Activated CD8-positive, alpha-beta memory T cell treated with anti-CD3 and anti-CD28 coated beads, Interleukin-2, amount 50 U/mL, for 1 hour (primary cell): ENCODE measurements at regions not wholly inside any gene's neighbourhood (a gene's known extent, or its start where the extent isn't known, plus 50 kb on each side); places are given as distances from the start of the nearest gene placed in this dataset.

Source experiments
- DNase-seq: peaks from one replicate; pipeline ENCODE4 v3.0.0-alpha.2; 2020; ENCODE audit errors: extremely low read depth

DNA sequence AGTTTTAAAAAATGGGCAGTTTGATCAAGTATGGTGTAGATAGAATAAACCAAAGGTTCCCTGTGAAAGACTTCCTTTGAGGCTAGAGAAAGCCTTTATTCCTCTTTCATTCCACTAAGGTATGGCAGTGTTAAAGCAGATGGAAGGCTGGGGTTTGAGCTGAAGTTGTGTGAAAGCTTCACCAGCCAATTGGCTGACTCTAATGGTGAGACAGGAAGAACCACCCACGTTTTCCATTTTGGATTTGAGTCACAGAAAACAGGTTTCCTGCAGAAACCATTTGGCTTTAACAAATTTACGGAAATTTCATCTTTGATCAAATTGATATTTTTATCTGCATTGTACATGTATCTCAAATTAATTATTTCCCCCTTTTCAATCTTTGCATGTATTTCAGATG is 455.0 kb downstream of the PCNX1 start:
- no peak for DNase-seq

DNA sequence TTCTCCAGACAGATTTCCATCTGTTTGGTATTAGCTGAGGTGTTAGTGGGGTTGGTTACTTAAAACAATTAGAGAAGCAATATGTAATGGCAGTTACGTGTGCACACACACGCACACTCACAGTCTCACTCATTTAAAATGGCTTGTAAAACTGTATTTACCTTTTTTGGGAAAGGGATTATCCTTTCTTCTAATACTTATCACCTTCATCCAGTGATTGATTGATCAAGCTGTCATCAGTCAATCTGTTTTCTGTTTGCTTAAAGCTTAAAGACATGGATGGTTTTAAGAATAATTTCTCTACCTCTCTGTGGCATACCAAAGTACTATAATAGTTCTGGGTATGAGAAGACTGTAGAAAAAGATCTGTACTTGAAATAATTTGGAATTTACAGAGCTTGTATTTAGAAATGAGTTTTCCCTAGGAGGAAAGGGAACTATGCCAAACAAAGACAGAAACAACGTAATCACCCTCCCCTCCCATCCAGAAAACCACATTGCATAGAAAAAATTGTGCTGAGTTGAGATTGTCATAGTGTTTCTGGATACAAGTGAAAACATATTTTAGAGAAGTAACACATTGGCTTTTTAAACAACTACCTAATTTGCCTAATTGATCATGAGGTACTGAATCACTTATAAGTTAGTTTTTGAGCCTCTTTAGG is 455.8 kb downstream of the PCNX1 start:
- DNase-seq: no peak

- DNase-seq: no peak
Observed at GRCh38 chr14:71363946-71364925, 457.0 kb downstream of the PCNX1 start.

- no peak for DNase-seq
Observed at GRCh38 chr14:71365361-71365760, 458.1 kb downstream of the PCNX1 start.

DNA sequence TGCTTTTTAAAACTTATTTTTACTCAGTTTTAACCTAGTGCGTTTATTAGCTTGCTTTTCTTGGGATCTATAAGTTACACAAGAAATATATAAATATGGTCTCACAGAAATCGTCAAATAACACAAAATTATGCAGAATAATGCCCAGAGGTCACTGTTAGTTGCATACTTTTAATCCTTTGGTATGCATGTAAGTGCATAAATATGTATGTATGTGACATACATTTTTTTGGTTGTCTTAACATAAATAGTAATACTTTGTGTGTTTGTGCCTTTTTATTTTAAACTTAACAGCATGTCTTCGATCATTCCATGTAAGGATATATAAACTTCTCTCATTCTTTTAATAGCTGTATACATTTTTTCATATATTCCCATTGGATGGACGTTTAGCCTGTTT is 459.6 kb downstream of the PCNX1 start:
- DNase-seq: no peak

- DNase-seq: no peak
Observed at GRCh38 chr14:71371711-71372396, 464.6 kb downstream of the PCNX1 start.

GRCh38 chr14:71372411-71372838 is 465.2 kb downstream of the PCNX1 start:
- DNase-seq: no peak

DNA sequence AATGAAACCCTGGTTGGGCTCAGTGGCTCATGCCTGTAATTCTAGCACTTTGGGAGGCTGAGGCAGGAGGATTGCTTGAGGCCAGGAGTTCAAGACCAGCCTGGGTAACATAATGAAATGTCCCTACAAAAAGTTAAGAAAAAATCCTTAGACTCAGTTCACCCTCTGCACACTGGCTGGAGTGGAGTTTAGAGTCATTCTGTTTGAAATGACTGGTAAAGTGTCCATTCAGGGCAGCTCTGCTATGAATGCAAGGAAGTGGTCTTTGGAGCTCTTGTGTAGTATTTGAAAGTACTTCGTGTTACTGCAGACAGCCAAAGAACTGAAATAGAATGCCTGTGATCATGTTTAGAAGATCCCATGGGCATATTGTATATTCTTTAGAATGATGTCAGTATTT is 466.5 kb downstream of the PCNX1 start:
- no peak for DNase-seq

GRCh38 chr14:71374989-71375388 is 467.7 kb downstream of the PCNX1 start:
- DNase-seq: no peak

GRCh38 chr14:71377099-71377498 is 469.8 kb downstream of the PCNX1 start:
- DNase-seq: no peak

- no peak for DNase-seq
Observed at GRCh38 chr14:71380271-71380670, 473.0 kb downstream of the PCNX1 start.

GRCh38 chr14:71381814-71382213 is 474.6 kb downstream of the PCNX1 start:
- DNase-seq: no peak

DNA sequence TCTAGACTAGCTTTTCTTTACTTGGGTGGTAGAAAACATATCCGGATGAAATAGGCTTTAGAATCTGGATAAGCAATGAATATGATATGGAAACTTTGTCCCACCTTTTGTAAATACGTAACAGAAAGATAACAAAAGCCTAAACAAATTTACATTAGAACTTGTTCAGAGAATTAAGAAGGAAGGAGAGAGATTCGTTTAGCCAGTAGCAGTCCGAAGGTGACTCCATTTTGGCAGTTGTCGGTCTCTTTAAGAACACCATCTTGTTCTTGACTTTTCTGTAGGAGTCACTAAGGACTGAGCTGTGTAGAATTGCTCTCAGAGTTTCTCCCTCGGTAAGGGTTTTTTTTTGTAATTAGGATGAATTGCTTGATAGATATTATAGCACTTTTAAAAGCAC is 475.1 kb downstream of the PCNX1 start:
- no peak for DNase-seq

DNA sequence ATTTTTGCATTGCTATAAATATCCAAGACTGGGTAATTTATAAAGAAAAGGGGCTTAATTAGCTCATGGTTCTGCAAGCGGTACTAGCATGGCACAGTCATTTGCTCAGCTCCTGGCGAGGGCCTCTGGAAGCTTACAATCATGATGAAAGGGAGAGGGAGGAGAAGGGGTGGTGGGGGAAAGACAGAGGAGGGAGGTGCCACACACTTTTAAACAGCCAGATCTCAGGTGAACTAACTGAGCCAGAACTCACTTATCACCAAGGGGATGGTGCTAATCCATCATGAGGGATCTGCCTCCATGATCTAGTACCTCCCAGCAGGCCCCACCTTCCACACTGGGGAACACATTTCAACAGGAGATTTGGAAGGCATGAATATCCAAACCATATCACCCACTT is 476.3 kb downstream of the PCNX1 start:
- no peak for DNase-seq

DNA sequence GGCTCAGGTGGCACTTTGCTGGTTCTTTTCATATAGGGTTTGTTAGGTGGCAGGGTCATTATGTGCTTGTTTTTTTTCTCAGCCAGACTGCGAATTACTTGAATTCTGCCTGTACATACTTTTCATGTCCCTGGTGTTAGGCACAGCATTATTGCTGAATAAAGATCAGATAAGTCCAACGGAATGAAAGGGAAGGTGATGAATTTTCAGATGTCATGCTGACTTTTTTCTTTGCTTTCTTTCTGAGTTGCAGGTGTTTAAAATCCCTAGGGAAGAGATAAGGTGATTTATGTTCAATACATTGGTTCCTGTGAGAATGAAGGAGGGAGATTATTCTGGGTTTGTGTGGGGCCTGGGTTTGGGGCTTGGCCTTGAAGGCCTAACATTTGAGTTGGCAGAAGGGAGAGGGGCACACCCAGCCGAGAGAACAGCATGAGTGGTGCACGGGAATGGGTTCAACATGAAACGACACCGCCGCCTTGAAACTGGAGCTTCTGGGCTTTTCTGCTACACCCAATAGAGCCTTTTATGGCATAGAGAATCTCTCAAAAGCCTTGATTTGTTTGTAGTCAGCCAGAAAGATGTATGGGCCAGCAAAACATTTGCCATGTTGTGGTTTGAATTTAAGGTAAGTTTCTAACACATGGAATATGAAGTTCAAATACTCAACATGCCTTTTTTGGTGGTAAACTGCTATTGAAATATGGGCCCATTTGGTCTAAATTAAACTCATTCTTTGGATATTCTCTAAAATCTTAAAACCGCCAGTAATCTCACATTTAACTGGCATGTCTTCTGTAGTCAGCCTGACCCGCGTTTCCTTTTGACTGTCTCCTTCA is 477.0 kb downstream of the PCNX1 start:
- no peak for DNase-seq

- DNase-seq: no peak
Observed at GRCh38 chr14:71387753-71388152, 480.5 kb downstream of the PCNX1 start.

DNA sequence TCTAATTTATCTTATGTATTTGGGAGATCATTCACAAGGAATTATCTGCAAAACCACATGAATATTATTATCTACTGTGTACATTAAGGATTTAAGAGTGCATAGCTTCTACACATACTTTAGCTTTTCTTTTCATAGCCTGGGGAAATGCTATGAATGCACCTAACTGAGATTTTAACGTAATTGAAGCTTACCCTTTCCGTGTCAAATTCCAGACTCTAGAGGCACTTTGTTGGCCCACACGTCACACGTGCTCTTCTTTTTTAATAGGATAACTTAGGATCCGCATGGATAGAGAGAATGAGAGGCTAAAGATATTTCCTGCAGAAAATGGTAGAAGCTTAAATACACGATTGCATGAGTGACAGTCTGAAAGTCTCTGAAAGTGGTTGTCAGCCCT is 481.1 kb downstream of the PCNX1 start:
- DNase-seq: no peak

DNA sequence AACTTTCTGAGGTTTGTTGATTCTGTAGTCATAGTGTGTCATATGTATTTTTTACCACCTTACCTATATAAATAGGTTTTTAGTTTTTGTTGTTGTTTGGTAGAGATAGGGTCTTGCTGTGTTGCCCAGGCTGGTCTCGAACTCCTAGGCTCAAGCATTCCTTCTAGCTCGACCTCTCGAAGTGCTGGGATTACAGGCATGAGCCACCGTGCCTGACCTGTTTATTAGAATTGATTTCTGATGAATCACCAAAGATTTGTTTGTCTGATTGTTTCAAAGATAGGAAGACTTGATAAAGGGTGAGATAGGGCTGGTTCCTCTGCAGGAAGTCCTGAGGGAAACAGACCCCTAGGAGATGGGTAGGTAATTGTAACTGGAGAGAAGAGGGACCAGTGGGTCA is 481.6 kb downstream of the PCNX1 start:
- no peak for DNase-seq

DNA sequence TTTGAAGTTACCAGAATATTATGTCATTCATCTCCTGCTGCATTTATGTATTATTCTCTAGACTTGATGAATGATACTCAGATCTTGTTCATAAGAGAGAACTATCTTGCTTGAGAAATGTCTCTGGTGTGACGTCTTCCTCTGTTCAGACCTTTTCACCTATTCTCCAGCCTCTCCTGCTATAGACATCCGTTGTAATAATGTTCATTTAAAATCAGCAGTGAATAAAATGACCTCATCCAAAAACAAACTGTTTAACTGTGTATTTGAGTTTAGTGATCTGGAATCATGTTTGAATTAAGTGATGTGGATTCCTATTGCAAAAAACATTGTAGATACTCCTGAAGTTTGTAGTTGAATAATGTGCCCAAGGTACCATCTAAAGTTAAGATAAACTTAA is 487.1 kb downstream of the PCNX1 start:
- DNase-seq: no peak

- DNase-seq: no peak
Observed at GRCh38 chr14:71395151-71395604, 487.9 kb downstream of the PCNX1 start.

GRCh38 chr14:71395636-71396035 is 488.4 kb downstream of the PCNX1 start:
- DNase-seq: no peak
